HS-5 (cell line): ENCODE measurements at regions not wholly inside any gene's neighbourhood (a gene's known extent, or its start where the extent isn't known, plus 50 kb on each side); places are given as distances from the start of the nearest gene placed in this dataset.
"Not testable (repeated sequence)": the region's sequence is repeated elsewhere in the genome, so short reads cannot be mapped to it uniquely, and the experiment has no call there.

Experiments
- DNase-seq: peaks from one replicate; pipeline ENCODE4 v3.0.0-alpha.2; 2012; ENCODE audit warnings: low read depth

- DNase-seq = no peak
These were observed 76.4 kb downstream of the MAGED4 start for GRCh38 chrX:52261125-52261462.

DNA sequence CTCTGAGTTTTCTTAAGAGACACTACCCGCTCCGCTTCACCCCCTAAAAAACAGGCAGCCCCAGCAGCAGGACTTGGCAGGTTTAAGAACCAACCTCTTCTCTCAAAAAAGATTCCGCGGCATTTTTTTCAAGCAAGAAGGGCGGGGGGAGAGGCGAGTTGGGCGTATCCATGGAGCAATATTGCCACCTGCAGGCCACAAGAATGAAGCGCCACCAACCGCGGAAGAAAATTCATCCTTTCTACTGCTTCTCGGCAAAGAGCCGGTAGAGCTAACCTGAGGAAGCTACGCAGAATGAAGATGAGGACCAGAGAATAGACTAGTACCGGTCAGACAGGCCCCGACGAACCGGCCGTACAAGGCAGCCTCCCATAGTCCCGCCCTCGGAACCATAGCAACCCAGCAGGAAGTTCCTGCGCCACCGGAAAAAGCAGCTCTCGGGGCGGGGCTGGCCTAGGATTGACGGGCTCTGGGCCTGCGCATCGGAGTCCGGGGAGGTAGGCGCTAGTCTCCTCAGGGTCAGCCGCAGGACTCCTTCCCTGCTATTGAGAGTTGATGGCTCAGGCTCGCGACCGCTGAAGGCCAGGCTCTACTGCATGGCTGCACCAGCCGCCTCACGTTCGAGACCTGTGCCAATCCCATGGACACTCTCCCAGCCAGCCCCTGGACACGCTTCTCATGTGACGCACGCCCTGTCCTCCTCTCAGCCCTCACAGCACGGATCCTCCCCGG lies 76.9 kb downstream of the MAGED4 start:
- DNase-seq = peak; percentile 43

DNA sequence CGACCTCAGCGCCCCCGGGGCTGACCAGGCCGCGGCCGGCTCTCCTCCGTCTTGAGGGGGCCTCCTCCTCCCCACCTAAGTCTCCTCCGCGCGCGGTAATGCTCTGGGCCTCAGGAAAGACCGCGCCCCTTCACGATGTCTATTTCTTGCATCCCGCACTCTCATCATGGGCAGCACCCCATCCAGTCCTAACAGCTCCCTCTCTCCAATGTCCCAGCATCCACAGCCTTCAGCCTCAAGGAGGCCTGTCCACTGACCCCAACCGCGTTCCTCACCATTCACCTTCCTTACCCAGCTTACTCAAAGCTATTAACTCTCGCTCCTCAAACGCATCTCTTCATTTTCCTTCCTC lies 77.5 kb downstream of the MAGED4 start:
- no peak for DNase-seq

DNA sequence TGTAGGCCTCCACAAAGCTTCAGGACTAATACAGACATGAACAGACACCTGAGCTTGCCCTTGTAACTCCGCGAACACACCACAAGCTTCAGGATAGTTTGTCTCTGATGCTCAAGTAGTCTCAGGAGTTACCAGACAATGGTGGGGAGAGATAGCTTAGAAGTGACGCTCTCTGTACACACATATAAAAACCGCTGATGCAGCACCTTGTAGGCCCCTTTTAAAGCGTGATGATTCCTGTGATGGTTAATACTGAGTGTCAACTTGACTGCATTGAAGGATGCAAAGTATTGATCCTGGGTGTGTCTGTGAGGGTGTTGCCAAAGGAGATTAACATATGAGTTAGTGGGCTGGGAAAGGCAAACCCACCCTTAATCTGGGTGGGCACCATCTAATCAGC lies 78.7 kb downstream of the MAGED4 start:
- DNase-seq = no peak

- DNase-seq = no peak
These were observed 81.0 kb downstream of the MAGED4 start for GRCh38 chrX:52265713-52266112.

GRCh38 chrX:52268502-52268901 lies 83.8 kb downstream of the MAGED4 start:
- DNase-seq = not testable (repeated sequence)

DNA sequence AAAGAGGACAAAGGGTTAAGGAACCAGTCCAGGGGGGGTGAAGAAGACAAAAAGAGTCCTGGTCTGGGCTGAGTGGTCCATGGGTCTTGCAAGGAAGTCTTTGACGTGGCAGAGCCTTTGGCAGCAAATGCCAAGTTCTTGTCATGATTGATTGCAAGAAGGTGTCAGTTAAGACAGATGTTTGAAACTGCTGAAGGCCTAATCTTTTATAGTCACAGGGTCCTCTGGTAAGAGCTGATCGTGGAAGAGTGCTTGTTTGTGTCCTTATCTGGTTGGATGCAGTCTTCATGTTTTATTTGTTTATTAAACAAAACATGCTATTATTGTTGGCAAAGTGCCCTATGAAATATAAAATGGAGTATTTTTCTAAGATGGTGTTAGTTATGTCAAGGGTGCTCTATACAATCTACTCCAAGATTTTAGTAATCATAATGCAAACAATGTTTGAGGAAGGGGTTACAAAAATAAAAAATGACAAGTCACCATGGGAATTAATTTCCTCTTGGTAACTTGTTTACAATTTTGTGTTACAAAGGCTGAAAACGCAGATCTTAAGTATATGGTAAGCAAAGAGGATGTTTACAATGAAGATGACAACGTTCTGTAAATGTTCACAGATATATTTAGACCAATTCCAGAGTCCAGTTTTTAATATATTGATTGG lies 85.9 kb downstream of the MAGED4 start:
- DNase-seq = no peak

GRCh38 chrX:52271206-52271605 lies 86.5 kb downstream of the MAGED4 start:
- no peak for DNase-seq

DNA sequence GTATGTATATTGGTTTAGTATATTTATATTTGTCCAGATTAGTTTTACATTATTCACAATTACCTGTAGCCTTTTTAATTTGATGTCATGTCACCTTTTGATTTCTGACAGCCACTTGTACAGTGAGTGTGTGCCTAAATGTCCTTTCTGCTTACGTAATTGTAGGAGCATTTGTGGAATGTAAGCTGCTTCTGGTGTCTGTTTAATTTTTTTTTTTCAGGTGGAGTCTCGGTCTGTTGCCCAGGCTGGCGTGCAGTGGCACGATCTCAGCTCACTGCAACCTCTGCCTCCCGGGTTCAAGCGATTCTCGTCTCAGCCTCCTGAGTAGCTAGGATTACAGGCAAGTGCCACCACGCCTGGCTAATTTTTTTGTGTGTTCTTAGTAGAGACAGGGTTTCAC lies 91.2 kb upstream of the XAGE2 start:
- no peak for DNase-seq

- no peak for DNase-seq
These were observed 88.0 kb upstream of the XAGE2 start for GRCh38 chrX:52280812-52281211.

- no peak for DNase-seq
These were observed 84.0 kb upstream of the XAGE2 start for GRCh38 chrX:52284865-52285264.

- DNase-seq = not testable (repeated sequence)
These were observed 69.9 kb upstream of the XAGE2 start for GRCh38 chrX:52298968-52299367.

DNA sequence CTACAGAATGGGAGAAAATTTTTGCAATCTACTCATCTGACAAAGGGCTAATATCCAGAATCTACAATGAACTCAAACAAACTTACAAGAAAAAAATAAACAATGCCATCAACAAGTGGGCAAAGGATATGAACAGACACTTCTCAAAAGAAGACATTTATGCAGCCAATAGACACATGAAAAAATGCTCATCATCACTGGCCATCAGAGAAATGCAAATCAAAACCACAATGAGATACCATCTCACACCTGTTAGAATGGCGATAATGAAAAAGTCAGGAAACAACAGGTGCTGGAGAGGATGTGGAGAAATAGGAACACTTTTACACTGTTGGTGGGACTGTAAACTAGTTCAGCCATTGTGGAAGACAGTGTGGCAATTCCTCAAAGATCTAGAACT lies 60.3 kb upstream of the XAGE2 start:
- not testable (repeated sequence) for DNase-seq
